Mesothelial cell of epicardium (in vitro differentiated cells): ENCODE measurements at regions not wholly inside any gene's neighbourhood (a gene's known extent, or its start where the extent isn't known, plus 50 kb on each side); places are given as distances from the start of the nearest gene placed in this dataset.

ENCODE experiments used
- DNase-seq, 2 experiments: peaks; one replicate each; pipeline ENCODE4 v3.0.0; 2021; ENCODE audit warnings: low spot score in 2 of 2; ENCODE audit not compliant: unreplicated experiment in 2 of 2
- H3K27ac Mint-ChIP-seq: 2 replicates; pipeline ENCODE4 v1.8.0; 2021; ENCODE audit warnings: mixed read lengths
- H3K27me3 Mint-ChIP-seq: 2 replicates; pipeline ENCODE4 v1.8.0; 2021; ENCODE audit warnings: low read depth, mixed read lengths
- H3K36me3 Mint-ChIP-seq: 2 replicates; pipeline ENCODE4 v1.8.0; 2021; ENCODE audit warnings: mixed read lengths
- H3K4me1 Mint-ChIP-seq: 2 replicates; pipeline ENCODE4 v1.8.0; 2021; ENCODE audit warnings: mixed read lengths
- H3K4me3 Mint-ChIP-seq: 2 replicates; pipeline ENCODE4 v1.8.0; 2021; ENCODE audit warnings: mild to moderate bottlenecking, moderate library complexity, mixed read lengths
- H3K9me3 Mint-ChIP-seq: 2 replicates; pipeline ENCODE4 v1.8.0; 2021; ENCODE audit warnings: mixed read lengths
- CTCF ChIP-seq: fragments of 200-600 bp; sonication (generic); IDR thresholded peaks from one replicate; pipeline ENCODE4 v1.5.0; 2021; ENCODE audit warnings: antibody characterized with exemption; ENCODE audit not compliant: unreplicated experiment

- Mint-ChIP-seq H3K27me3 (no peaks in the 10 kb centered on the region), H3K27ac (no peak overlapping the region), H3K9me3 (peaks cover 14% of the 10 kb centered on the region), H3K36me3 (peaks cover 2% of the 10 kb centered on the region), H3K4me1 (peaks cover 2% of the 10 kb centered on the region), H3K4me3 (no peak overlapping the region)
- no peak for DNase-seq
- no peak for TF ChIP-seq CTCF
Measured at GRCh38 chr21:15285556-15285955, 220.8 kb upstream of the NRIP1 start.

- no peak overlapping the region for H3K4me3 Mint-ChIP-seq
- no peaks in the 10 kb centered on the region for H3K27me3 Mint-ChIP-seq
- peaks cover 2% of the 10 kb centered on the region for H3K9me3 Mint-ChIP-seq
- no peak for DNase-seq
- H3K36me3 Mint-ChIP-seq, result no peaks in the 10 kb centered on the region
- peaks cover 30% of the 10 kb centered on the region for H3K4me1 Mint-ChIP-seq
- no peak overlapping the region for H3K27ac Mint-ChIP-seq
- TF ChIP-seq CTCF, result no peak
Measured at GRCh38 chr21:15289246-15289645, 224.4 kb upstream of the NRIP1 start.

- no peak overlapping the region for H3K4me3 Mint-ChIP-seq
Measured at GRCh38 chr21:15289896-15290841, 225.4 kb upstream of the NRIP1 start.

GRCh38 chr21:15291621-15292266 lies 226.9 kb upstream of the NRIP1 start:
- H3K27me3 Mint-ChIP-seq, result no peaks in the 10 kb centered on the region
- H3K9me3 Mint-ChIP-seq, result no peaks in the 10 kb centered on the region
- H3K36me3 Mint-ChIP-seq, result no peaks in the 10 kb centered on the region
- peaks cover 30% of the 10 kb centered on the region for H3K4me1 Mint-ChIP-seq
- no peak overlapping the region for H3K4me3 Mint-ChIP-seq
- no peak for DNase-seq
- TF ChIP-seq CTCF, result no peak
- peak overlapping the region; percentile 47 for H3K27ac Mint-ChIP-seq

More at GRCh38 chr21:15289896-15290841, 225.4 kb upstream of the NRIP1 start:
- TF ChIP-seq CTCF, result no peak
- Mint-ChIP-seq H3K9me3 (no peaks in the 10 kb centered on the region), H3K27me3 (no peaks in the 10 kb centered on the region), H3K27ac (no peak overlapping the region), H3K36me3 (no peaks in the 10 kb centered on the region), H3K4me1 (peaks cover 30% of the 10 kb centered on the region)
- no peak for DNase-seq

- no peaks in the 10 kb centered on the region for H3K27me3 Mint-ChIP-seq
- no peak for DNase-seq
- no peaks in the 10 kb centered on the region for H3K36me3 Mint-ChIP-seq
- no peak for TF ChIP-seq CTCF
- peaks cover 32% of the 10 kb centered on the region for H3K4me1 Mint-ChIP-seq
- H3K4me3 Mint-ChIP-seq, result no peak overlapping the region
- H3K9me3 Mint-ChIP-seq, result no peaks in the 10 kb centered on the region
- H3K27ac Mint-ChIP-seq, result peak overlapping the region; percentile 93
Measured at GRCh38 chr21:15293240-15293639, 228.4 kb upstream of the NRIP1 start.
